K562 (cell line): ENCODE measurements at regions not wholly inside any gene's neighbourhood (a gene's known extent, or its start where the extent isn't known, plus 50 kb on each side); places are given as distances from the start of the nearest gene placed in this dataset.

Source experiments
- BCL6 ChIP-seq: fragments of 250-450 bp; sonication (Bioruptor Pico); IDR thresholded peaks from 2 replicates; pipeline ENCODE4 v1.4.0; 2020
- JUND ChIP-seq, 2 experiments: IDR thresholded peaks; 2 replicates in 1 of 2; 3 replicates in 1 of 2; pipeline ENCODE4 v1.6.1; 2011; ENCODE audit warnings: borderline replicate concordance in 2 of 2, low read depth in 2 of 2, low read length in 2 of 2, improper control_type of control experiment in 1 of 2, missing biosample characterization in 1 of 2, missing genetic modification characterization in 1 of 2, missing genetic modification reagents in 1 of 2
- MAZ ChIP-seq, 2 experiments: fragments of 450-650 bp in 1 of 2; sonication (generic) in 1 of 2; formaldehyde crosslinking; IDR thresholded peaks in 1 of 2; conservative IDR thresholded peaks in 1 of 2; 2 replicates each; pipeline versions ENCODE4 v1.4.0 to v1.5.0; 2020; ENCODE audit warnings: mild to moderate bottlenecking in 1 of 2, missing genetic modification reagents in 1 of 2
- USF2 ChIP-seq: sonication (generic); formaldehyde crosslinking; IDR thresholded peaks from 2 replicates; pipeline ENCODE4 v1.5.0; 2020; ENCODE audit warnings: missing genetic modification reagents

GRCh38 chr18:28512357-28512756 is 335.4 kb upstream of the CDH2 start:
- TF ChIP-seq MAZ (CRISPR knock-in tag; conservative IDR thresholded peaks at IDR 0.05 in 1 of 2, IDR thresholded peaks at IDR 0.05 in 1 of 2): no peak
- TF ChIP-seq USF2: no peak
- TF ChIP-seq JUND (IDR thresholded peaks at IDR 0.05; ENCODE audit: borderline replicate concordance, low read depth, low read length): no peak
- TF ChIP-seq JUND (tag; IDR thresholded peaks at IDR 0.05; ENCODE audit: borderline replicate concordance, low read depth, low read length): no peak
- no peak for TF ChIP-seq BCL6 (CRISPR knock-in tag)
